HG03159 (cell line): ENCODE measurements at regions not wholly inside any gene's neighbourhood (a gene's known extent, or its start where the extent isn't known, plus 50 kb on each side); places are given as distances from the start of the nearest gene placed in this dataset.

ENCODE experiments used
- ATAC-seq: cut with Tn5 transposase; IDR thresholded peaks from one replicate; pipeline ENCODE4 v1.9.1; 2021; ENCODE audit warnings: mild to moderate bottlenecking, moderate library complexity; ENCODE audit not compliant: unreplicated experiment

DNA sequence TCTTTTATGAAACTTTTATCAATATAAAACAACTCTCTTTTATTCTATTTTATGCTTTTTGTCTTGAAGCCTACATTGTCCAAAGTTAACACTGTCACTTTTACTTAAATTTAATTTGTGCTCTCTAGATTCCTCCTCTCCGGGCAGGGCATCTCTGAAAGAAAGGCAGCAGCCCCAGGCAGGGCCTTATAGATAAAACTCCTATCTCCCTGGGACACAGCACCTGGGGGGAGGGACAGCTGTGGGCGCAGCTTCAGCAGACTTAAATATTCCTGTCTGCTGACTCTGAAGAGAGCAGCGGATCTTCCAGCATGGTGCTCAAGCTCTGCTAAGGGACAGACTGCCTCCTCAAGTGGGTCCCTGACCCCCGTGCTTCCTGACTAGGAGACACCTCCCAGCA lies 447.7 kb upstream of the FANCL start:
- ATAC-seq: no peak

DNA sequence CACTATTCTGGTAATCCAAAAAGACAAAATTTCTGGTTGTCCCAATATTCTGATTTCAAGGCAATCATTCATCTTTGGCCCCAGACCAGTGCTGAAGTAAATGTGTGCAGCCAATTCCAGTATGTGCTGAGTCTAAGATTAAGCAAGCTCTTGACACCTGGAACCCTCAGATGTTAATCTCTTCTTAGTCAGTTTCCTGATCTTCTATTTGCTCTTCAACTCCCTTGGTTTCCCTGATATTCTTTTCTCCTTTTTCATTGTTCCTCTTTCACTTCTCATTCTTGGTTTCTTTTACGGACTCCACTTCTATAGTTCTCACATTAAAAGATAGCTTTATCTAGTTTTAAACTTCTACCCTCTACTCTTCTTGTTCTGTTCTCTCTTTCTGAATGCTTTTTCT lies 445.7 kb upstream of the FANCL start:
- ATAC-seq: no peak

DNA sequence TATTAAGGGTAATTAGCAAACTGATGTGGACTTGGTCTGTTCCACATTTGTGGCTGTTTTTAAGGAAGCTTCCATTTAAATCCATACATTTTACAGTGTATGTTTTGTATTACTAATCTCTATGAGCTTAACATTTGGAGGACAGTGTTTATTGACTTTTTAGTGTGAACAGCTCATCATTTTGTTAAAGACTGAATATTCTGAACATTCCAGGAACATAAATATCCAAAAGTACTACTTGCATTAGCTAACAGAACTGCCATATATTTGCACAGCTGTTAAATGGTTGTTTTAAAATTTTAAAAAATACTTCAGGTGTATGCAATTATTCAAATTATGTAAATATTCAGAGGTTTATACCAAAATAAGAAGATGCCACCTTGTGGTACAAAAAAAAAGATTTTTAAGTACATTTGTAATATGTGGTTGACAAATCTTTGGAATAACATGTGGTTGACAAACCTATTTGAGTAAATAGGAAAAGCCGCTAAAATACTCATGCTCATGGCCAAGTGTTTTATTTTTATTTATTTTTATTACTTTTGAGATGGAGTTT lies 439.7 kb upstream of the FANCL start:
- no peak for ATAC-seq

DNA sequence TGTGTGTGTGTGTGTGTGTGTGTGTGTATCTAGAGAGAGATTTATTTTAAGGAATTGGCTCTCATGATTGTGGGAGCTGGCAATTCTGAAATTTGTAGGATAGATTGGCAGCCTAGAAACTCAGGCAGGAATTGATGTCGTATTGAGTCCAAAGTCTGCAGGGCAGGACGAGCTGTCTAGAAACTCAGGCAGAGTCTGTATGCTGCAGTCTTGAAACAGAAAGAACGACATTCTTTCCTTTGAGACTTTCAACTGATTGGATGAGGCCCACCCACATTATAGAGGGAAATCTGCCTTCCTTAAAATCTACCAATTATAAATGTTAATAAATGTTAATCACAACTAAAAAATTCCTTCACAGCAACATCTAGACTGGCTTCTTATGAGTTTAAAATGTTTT lies 436.6 kb upstream of the FANCL start:
- no peak for ATAC-seq

DNA sequence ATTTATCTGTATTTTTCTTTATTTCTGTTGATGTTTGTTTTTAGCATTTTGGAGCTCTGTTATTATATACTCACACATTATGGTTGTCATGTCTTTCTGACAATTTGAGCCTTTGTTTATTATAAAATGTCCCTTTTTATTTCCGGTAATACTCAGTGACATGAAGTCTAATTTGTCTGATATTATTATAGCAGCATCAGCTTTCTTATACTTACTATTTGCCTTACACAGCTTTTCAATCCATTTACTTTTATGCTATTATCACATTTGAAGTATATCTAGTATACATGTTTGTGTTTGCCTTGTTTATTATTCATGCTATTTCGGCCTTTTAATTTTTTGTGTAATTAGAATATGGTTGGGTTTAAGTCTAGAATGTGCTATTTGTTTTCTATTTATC lies 430.6 kb upstream of the FANCL start:
- no peak for ATAC-seq

DNA sequence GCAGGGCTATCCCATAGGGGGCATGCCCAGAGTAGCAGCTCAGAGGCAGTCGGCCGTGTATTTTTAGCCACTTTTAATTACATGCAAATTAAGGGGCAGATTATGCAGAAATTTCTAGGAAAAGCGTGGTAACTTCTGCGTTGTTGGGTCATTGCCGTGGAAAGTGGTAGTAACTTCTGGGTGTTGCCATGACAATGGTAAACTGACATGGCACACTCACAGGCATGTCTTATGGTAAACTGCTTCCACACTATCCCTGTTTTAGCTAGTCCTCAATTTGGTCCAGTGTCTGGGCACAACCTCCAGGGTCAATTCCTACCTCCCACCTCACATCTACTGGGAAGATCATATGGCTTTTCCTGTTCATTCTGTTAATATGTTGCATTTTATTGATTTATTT lies 428.9 kb upstream of the FANCL start:
- ATAC-seq: no peak

DNA sequence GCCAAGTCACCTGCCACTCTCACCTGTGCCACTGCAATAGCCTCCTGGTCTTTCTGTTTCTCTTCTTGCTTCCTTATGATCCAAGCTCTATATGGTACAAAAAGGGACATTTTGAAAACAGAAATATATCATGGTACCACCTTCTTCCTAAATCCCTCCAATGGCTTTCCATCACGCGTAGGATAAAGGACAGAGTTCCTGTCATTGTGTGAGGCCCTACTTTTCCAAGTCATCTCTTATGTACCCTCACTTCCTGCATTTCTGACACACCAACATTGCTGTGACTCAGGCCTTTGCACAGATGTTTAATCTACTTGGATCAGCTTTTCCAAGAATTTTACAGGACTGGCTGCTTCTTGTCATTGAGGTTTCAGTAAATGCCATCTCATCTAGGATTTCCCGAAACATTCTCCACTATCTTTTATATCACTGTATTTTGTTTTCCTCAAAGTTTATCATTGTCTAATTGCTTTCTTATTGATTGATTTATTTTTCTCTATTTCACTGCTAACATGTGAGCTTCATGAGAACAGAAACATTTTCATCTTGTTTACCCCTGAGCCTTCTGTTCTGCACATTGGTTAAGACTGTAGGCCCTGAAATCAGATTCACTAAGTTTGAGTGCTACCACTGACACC lies 426.1 kb upstream of the FANCL start:
- no peak for ATAC-seq

DNA sequence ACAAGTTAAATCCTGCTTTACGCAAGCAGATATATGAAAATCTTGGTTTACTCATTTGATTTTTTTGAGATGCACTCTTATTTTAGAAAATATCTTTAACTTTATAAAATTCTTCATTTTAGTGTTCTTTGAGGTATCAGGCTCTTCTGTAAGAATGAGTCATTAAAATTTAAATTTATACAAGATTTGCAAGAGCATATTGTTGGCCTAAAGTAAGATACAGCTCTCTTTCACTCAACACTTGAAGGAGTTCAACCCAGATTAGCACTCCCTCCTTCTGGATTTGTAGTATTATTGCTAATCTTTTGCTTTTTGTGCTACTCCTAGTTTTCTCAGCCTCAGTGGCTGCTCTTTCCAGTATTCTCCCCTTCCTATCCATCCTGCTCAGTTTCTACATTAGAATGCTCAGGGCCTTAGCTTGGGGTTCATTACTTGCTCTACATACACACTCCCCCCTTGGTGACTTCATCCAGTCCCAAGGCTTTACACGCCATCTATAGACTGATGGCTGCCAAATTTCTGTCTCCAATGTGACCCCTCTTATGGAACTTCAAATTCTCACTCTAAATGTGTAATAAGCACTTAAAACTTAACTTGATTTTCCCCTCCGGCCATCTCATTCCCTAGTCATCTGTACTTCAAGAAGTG lies 425.3 kb upstream of the FANCL start:
- ATAC-seq: no peak

DNA sequence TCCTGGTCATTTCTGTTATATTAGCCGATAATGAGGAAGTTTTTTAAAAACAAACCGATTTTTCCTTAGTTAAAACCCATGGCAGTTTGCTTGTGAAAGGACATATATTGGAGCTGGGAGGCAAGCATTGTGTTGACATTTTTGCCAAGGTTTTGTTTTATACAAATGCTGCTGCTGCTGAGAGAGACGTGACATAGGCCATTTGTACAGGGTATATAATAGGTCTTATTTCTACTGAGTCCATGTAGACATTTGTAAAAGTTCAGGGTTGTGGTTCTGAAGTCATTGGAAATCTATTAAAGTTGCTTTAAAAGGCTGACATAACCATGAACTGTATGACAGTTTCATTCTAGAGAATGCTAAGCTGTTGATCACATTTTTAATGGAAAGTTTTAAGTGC lies 424.0 kb upstream of the FANCL start:
- no peak for ATAC-seq

DNA sequence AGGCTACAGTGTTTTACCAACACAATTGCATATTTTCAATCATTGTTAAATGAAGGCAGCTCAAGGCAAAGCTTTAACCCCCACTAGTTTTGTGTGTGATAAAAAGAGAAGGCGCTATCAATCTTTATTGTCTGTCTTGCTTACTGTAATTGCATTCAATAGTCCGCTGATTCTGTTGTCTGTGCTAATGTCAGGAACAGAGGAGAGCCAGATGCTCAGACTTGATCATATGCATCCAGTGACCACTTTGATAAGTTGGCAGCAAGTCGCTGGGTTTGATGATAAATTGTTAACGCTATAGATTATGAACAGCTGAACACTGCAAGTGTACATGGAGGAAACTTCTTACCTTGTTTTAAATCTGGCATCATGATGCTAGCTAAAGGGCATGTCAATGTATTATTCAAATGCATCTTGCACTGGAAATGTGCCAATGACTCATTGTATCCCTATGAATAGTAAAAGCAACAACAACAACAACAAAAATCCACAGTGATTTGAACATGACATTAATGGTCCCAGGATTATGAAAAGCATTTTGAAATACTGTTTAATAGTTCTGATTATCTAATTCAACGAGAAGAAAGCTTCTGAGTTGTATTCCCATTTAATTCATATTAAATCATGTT lies 423.5 kb upstream of the FANCL start:
- no peak for ATAC-seq

DNA sequence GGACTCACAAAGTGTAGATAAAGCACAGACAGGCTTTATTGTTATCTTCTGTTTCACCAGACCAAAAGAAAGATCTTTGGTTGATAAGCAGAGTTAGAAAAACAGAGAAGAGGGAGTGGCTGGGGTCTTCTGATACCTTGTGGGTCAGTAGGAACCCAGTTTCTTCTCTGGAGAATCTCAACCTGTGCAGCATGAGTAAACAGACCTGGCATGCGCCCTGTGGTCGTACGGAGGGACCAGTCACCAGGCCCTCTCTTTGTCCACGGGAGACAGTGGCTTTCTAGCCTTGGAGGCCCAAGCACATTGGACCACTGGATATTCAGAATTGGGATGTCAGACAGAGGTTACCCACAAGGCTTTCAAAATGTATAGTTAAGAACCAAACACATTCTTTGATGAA lies 418.9 kb upstream of the FANCL start:
- no peak for ATAC-seq

DNA sequence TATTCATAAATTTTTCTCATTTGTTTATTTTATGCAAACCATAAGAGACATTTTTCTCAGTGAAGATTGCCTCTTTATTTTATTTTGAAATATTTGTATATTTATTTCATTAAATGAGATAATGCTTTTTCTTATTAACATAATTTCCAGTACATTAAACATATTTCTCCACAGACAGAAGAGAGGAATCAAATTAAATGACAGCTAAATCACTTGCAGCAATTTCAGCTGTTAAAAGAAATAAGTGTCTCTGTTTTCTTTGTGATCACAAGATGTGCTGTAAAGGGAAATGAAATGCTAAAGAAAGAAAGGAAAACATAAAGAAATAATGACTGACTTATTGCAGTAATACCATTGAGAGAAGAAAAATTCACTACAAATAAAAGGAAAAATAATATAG lies 414.0 kb upstream of the FANCL start:
- ATAC-seq: no peak

DNA sequence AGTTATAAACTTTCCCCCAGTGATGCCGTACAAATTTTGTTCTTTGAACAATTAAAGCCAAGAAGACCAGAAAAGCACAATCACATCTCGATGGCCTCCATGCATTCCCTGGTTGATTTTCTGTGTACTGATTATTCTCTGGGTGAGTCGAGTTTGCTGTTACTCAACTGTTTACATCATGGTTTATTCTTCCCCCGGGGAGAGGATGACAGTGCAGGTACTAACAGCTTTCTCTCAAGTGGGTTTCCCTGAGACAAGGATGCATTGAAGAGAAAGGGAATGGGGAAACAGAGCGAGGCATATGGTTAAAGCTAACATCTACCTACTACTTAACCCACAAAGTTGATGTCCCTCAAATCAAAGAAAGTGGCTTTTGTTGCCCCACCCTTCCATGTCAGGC lies 410.8 kb upstream of the FANCL start:
- ATAC-seq: no peak

DNA sequence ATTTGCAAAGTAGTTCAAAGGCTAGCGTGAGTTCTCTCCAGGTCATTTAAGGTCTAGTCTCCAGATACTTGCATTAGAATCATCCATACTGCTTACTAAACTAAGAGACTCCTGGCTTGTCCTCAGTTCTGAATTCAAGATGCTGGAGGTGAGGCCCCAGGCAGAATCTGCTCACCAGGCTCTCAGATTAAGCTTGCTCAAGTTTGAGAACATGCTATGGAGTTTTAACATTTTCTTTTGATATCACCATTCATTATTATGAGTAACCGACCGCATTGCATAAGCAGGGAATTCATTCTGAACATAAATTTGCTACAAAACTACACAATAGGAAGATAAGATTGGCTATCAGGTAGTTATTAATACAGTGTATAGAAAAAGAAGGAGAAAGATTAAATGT lies 409.7 kb upstream of the FANCL start:
- no peak for ATAC-seq

DNA sequence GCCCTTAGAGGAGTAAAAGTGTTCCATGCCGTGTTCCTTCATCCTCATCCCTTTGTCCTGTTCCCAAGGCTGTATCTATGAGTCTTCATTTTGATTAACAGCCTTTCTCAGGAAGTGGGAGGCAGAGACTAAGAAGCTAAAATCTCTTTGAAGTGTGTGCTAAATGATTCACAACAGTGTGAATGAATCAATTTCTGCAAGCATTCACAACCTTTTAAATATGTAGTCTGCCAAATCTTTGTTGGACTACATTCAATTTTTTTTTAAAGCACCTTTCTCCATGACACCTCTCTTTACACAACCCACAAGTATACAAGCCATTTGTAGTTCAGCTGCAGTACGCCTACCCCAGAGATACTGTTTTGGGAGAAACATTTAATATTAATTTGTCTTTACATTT lies 408.6 kb upstream of the FANCL start:
- no peak for ATAC-seq

DNA sequence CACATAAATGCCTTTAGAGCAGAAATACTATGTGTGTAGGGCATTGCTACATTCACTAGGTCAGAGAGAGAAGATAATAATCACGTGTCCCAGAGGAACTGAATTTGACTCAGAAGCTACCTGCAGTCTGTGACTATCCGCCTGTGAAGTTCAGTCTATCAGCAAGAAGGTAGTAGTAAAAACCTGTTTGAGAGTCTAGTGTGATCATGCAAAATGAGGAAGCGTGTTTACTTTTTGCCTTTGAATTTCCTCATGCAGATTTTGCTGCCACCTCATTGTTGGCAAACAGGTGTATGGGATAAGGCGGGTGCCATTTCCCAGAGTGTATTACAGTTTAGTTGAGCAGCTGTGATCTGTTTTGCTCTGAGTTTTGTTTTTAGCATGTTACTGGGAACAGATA lies 403.9 kb upstream of the FANCL start:
- no peak for ATAC-seq

DNA sequence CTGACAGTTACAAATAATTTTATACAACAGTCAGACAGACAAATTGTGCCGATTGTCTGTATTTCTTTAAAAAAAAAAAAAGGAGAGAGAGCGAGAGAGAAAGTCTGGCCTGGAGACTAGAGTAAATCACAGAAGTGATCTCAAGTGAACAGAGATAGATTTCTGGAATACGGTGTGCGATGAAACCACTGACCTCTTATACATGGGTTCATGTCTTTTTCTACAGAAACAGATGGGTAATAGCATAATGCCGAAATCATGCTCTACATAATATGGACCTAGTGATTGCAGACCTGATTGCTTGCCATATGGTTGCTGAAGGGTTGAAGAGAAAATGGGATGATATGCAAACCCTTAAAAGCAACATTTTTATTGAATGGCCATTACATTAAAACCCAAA lies 403.3 kb upstream of the FANCL start:
- no peak for ATAC-seq

DNA sequence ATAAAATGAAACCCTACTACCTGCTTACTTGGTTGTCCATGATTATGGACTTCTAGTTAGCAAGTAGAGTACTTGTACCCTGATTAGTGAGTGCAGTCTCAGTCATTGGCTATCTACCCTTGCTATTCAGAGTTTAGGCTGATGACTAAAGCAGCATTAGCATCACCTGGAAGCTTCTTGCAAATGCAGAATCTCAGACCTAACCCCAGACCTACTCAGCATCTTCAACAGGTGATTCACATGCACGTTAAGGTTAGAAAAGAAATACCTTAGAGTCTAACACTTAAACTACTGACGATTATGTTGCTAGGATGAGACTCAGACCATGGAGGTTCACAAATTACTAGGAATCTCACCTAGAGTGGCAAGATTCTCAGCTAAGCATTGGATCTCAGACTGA lies 399.9 kb upstream of the FANCL start:
- ATAC-seq: no peak

DNA sequence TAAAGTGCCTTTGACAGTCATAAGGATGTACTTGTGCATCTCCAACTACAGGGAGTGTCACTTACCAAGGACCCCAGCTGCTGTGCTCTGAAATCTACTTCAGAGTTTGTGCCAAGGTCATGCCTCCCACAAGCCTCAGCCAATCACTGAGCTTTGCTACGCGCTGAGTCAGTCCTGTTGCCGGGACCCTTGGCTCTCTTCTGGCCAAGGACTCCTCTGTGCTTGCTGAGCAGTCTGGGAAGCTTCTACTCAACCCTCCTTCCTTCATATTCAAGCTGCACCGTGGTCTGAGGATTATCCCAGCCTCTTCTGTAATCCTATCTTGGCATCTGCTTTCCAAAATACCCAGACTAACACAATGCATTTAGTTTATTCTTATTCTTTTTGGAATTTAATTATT lies 398.9 kb upstream of the FANCL start:
- ATAC-seq: no peak

DNA sequence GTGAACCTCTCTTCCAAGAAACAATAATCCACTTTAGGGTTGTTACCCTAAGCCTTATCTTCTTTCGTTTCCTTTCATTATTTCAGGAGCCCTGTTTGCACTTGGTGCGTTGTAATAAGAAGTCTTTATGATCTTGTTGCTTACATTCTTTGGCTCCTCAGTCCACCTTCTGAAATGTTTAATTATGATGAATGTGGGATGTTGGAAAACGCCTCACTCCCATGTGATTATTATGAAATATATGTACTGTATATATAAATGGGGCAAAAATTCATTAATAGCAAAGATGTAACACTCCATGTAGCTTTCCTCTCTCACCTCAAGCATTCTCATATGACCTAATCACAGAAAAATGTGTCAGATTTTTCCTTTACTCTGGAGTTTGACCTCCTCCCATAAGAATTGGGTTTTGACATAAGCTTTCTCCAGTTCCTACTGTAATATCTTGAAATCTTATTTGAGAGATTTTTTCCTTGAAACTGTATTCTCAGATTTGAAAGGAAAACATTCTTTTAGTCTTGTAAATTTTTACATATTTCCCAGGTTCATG lies 397.2 kb upstream of the FANCL start:
- ATAC-seq: no peak

DNA sequence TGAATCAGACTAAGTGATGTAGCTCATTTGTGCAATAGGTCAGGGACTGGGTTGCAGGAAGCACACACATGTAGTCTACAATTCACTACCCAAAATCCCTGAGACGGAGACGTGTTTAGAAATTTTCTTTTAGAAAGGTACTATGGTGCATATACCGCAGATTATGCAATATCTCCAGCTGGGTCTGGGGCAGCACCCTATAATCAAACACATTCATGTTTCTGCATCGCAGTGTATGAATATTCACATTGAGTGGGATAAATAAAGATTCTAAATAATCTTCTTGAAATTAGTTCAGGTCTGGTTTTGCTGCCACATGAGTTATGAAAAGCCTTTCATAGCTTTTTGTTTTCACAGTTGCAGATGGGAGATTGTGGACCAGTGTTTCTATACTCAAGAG lies 395.7 kb upstream of the FANCL start:
- no peak for ATAC-seq

DNA sequence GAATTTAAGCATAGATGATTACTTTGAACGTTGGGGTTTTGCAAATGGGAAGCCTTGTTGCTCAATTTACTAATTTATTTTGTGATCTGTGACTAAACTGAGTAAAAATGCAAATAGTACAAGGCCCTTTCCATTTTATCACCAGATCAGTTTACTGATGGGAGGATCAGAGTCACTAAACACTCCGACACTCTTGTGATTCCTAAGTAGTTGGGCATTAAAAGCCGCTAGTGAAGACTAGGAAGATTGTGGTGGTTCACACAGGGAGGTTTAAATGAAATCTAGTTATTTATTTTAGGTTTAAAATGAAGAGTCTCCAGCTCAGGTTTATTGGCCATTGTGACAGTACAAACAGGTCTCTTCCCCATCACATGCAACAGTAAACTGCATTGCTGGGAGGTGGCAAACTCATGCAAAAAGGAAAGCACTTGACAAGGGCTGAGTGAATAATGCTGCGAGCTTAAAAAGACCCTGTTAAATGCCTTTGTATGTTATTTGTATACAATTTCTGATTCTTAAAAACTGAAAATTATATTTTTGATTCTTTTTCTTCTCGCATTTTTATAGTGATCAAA lies 394.8 kb upstream of the FANCL start:
- no peak for ATAC-seq
